ENCODE measurements at regions not wholly inside any gene's neighbourhood (a gene's known extent, or its start where the extent isn't known, plus 50 kb on each side); places are given as distances from the start of the nearest gene placed in this dataset.

DNA sequence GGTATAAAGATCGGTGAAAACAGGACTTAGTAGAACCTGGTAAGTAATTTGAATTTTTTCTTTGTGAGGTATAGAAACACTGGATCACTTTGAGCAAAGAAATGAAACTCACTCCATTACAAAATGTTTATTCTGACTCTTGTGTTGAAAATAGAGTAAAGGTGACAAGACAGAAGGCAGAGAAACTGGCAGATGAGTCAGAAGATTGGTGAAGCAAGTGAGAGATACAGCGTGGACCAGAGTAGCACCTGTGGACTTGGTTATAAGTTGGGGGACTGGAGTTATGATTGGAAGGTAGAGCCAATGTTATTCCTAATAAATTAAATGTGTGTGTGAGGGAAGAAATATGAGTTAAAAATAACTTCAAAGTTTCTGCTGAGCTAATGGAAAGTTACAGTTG is 620.9 kb downstream of the ZWINT start:
- TF ChIP-seq, protein P1, sequence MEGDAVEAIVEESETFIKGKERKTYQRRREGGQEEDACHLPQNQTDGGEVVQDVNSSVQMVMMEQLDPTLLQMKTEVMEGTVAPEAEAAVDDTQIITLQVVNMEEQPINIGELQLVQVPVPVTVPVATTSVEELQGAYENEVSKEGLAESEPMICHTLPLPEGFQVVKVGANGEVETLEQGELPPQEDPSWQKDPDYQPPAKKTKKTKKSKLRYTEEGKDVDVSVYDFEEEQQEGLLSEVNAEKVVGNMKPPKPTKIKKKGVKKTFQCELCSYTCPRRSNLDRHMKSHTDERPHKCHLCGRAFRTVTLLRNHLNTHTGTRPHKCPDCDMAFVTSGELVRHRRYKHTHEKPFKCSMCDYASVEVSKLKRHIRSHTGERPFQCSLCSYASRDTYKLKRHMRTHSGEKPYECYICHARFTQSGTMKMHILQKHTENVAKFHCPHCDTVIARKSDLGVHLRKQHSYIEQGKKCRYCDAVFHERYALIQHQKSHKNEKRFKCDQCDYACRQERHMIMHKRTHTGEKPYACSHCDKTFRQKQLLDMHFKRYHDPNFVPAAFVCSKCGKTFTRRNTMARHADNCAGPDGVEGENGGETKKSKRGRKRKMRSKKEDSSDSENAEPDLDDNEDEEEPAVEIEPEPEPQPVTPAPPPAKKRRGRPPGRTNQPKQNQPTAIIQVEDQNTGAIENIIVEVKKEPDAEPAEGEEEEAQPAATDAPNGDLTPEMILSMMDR (IDR thresholded peaks at IDR 0.05 in 2 of 3, conservative IDR thresholded peaks at IDR 0.05 in 1 of 3; ENCODE audit: control insufficient read depth in 2 of 3, extremely low read depth in 1 of 3, insufficient read depth in 1 of 3, low read depth in 3 of 3, low read length in 3 of 3) = no peak
- TF ChIP-seq POLR2A (IDR thresholded peaks at IDR 0.05; ENCODE audit: low read depth, low read length) (no peak), TAF1 (IDR thresholded peaks at IDR 0.05; ENCODE audit: borderline replicate concordance, low read depth, low read length) (no peak), CHD4 (IDR thresholded peaks at IDR 0.05) (no peak), TCF12 (IDR thresholded peaks at IDR 0.05; ENCODE audit: low read depth, low read length) (no peak), MTA3 (IDR thresholded peaks at IDR 0.05; ENCODE audit: borderline replicate concordance, low read length) (no peak), ETV6 (conservative IDR thresholded peaks at IDR 0.05 in 1 of 2, IDR thresholded peaks at IDR 0.05 in 1 of 2; ENCODE audit: borderline replicate concordance in 1 of 2, low read depth in 1 of 2) (no peak), EP300 (IDR thresholded peaks at IDR 0.05; ENCODE audit: borderline replicate concordance in 1 of 2, control insufficient read depth in 1 of 2, low read depth in 2 of 2, low read length in 2 of 2) (no peak), EZH2 (IDR thresholded peaks at IDR 0.05; ENCODE audit: borderline replicate concordance, control insufficient read depth, low read depth, low read length) (no peak)
